Gastroesophageal sphincter (tissue), 3 donors: ENCODE measurements at regions not wholly inside any gene's neighbourhood (a gene's known extent, or its start where the extent isn't known, plus 50 kb on each side); places are given as distances from the start of the nearest gene placed in this dataset.

Source experiments
- EP300 ChIP-seq: sonication (generic); formaldehyde crosslinking; IDR thresholded peaks from one replicate; pipeline ENCODE4 v1.6.1; 2017; ENCODE audit warnings: antibody characterized with exemption, mild to moderate bottlenecking
- POLR2AphosphoS5 ChIP-seq: sonication (generic); formaldehyde crosslinking; IDR thresholded peaks from one replicate; pipeline ENCODE4 v1.6.1; 2017; ENCODE audit warnings: antibody characterized with exemption
- TF ChIP-seq, protein P1 (sequence below), 4 experiments: fragments of 200-600 bp in 2 of 4; fragments of 450-650 bp in 2 of 4; sonication (generic) in 1 of 4; IDR thresholded peaks; one replicate each; pipeline ENCODE4 v1.5.1; 2017 to 2019; ENCODE audit warnings: antibody characterized with exemption in 4 of 4, mild to moderate bottlenecking in 2 of 4, moderate library complexity in 2 of 4

DNA sequence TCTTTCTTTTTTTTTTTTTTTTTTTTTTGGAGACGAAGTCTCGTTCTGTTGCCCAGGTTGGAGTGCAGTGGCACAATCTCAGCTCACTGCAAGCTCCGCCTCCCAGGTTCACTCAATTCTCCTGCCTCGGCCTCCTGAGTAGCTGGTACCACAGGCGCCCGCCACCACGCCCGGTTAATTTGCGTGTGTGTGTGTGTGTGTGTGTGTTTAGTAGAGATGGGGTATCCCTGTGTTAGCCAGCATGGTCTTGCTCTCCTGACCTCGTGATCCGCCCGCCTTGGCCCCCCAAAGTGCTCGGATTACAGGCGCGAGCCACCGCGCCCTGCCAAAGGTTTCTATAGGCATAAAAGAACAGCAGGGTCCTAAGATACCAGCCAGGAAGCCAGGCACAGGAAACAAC is 261.0 kb upstream of the CCDC54 start:
- TF ChIP-seq, protein P1, sequence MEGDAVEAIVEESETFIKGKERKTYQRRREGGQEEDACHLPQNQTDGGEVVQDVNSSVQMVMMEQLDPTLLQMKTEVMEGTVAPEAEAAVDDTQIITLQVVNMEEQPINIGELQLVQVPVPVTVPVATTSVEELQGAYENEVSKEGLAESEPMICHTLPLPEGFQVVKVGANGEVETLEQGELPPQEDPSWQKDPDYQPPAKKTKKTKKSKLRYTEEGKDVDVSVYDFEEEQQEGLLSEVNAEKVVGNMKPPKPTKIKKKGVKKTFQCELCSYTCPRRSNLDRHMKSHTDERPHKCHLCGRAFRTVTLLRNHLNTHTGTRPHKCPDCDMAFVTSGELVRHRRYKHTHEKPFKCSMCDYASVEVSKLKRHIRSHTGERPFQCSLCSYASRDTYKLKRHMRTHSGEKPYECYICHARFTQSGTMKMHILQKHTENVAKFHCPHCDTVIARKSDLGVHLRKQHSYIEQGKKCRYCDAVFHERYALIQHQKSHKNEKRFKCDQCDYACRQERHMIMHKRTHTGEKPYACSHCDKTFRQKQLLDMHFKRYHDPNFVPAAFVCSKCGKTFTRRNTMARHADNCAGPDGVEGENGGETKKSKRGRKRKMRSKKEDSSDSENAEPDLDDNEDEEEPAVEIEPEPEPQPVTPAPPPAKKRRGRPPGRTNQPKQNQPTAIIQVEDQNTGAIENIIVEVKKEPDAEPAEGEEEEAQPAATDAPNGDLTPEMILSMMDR (IDR thresholded peaks at IDR 0.05): no peak
- TF ChIP-seq EP300: no peak
- no peak for TF ChIP-seq POLR2AphosphoS5
